ENCODE measurements at regions not wholly inside any gene's neighbourhood (a gene's known extent, or its start where the extent isn't known, plus 50 kb on each side); places are given as distances from the start of the nearest gene placed in this dataset.

DNA sequence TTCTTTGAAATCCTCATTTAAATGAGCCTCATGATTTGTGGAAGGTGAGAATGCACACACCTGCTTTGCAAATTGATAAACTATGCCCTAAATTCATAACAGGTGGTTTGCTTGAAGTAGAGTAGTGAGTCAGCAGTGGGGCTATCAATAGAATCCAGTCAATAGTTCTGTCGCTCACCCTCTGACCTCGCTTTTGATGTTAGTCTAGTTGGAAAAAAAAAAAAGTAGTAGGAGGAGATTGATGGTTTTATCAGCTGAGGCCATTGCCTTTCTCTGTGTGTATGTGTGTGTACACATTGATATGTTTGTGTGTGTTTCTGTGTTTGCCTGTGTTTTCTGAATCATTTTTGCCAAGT lies 267.3 kb downstream of the SNAPC1 start:
- TF ChIP-seq CTCF (IDR thresholded peaks at IDR 0.05): no peak
- no peak for TF ChIP-seq POLR2A (IDR thresholded peaks at IDR 0.05)
